BLaER1 treated with 17β-estradiol and CSF1 and Interleukin-3, amounts not matched to agents 10 nM and 100 nM (cell line): ENCODE measurements at regions not wholly inside any gene's neighbourhood (a gene's known extent, or its start where the extent isn't known, plus 50 kb on each side); places are given as distances from the start of the nearest gene placed in this dataset.
A peak's percentile ranks its signal among the peaks of the same experiment; 100 is the strongest.

Experiments used
- H3K27ac ChIP-seq, 11 experiments: shearing (Covaris generic); formaldehyde crosslinking; 2 replicates each; pipeline ENCODE4 v1.8.1; 2022
- H3K27me3 ChIP-seq, 11 experiments: shearing (Covaris generic); formaldehyde crosslinking; 2 replicates each; pipeline ENCODE4 v1.8.1; 2022
- H3K36me3 ChIP-seq, 11 experiments: shearing (Covaris generic); formaldehyde crosslinking; 2 replicates each; pipeline ENCODE4 v1.8.1; 2022
- H3K4me1 ChIP-seq, 10 experiments: shearing (Covaris generic); formaldehyde crosslinking; 2 replicates each; pipeline ENCODE4 v1.8.1; 2022
- H3K4me2 ChIP-seq, 11 experiments: shearing (Covaris generic); formaldehyde crosslinking; 2 replicates each; pipeline ENCODE4 v1.8.1; 2022
- H3K4me3 ChIP-seq, 10 experiments: shearing (Covaris generic); formaldehyde crosslinking; 2 replicates each; pipeline ENCODE4 v1.8.1; 2022
- H3K9ac ChIP-seq, 11 experiments: shearing (Covaris generic); formaldehyde crosslinking; 2 replicates each; pipeline ENCODE4 v1.8.1; 2022
- H3K9me3 ChIP-seq, 11 experiments: shearing (Covaris generic); formaldehyde crosslinking; replicated peaks in 1 of 11; 2 replicates each; pipeline ENCODE4 v1.8.1; 2022
- H4K20me1 ChIP-seq, 11 experiments: shearing (Covaris generic); formaldehyde crosslinking; 2 replicates each; pipeline ENCODE4 v1.8.1; 2022
- Cebpa-rat ChIP-seq, 11 experiments: shearing (Covaris generic); IDR thresholded peaks; 2 replicates each; pipeline ENCODE4 v1.8.1; 2022

DNA sequence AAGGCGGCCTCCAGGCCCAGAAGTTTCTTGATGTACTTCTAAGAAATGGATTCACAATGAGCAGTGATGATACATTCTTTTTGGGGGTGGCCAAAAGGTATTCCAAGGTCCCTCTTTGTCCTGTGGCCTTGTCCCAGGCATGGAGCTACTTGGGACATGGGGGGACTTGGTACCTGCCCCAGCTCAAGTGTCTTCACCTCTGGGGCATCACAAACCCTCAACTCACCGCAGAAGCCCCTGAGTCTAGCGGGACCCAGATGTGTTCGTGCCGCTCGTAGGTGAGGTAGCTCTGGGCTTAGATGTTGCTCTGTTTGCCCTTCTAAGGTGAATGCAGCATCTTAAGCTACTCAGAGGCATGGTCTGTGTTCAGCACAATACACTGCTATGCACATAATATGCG, 338.0 kb upstream of the IRX4 start:
- H3K4me1 ChIP-seq = no peaks in the 10 kb centered on the region
- no peak overlapping the region for H3K4me2 ChIP-seq
- no peak for TF ChIP-seq Cebpa-rat (IDR thresholded peaks at IDR 0.05)
- H3K36me3 ChIP-seq = no peaks in the 10 kb centered on the region
- no peaks in the 10 kb centered on the region for H3K27me3 ChIP-seq
- H3K9ac ChIP-seq = no peak overlapping the region
- H3K27ac ChIP-seq = no peak overlapping the region
- peaks cover 0 to 15% (median 11%) of the 10 kb centered on the region in 11 experiments; a peak in 15 of 22 replicates for H3K9me3 ChIP-seq
- H4K20me1 ChIP-seq = no peaks in the 10 kb centered on the region
- no peak overlapping the region for H3K4me3 ChIP-seq

DNA sequence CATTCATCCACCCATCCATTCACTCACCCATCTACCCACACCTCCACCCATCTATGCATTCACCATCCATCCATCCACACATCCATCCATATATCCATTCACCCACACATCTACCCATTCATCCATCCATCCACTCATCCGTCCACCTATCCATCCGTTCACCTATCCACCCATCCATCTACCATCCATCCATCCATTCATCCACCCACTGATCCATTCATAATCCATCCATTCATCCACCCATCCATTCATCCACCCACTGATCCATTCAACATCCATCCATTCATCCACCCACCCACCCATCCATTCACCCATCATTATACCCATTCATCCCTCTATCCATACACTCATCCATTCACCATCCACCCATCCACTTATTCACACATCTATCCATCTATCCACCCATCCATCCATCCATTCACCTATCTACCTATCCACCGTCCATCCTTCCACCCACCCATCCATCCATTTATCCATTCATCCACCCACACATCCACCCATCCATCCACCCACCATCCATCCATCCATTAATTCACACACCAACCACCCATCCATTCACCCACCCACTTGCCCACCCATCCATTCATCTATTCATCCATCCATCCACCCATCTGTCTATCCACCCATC, 336.5 kb upstream of the IRX4 start:
- Histone ChIP-seq H3K27me3 (no peaks in the 10 kb centered on the region), H3K27ac (no peak overlapping the region), H3K9ac (no peak overlapping the region), H3K4me1 (no peaks in the 10 kb centered on the region), H3K4me3 (no peak overlapping the region), H3K4me2 (no peak overlapping the region), H3K9me3 (peaks cover 0 to 15% (median 11%) of the 10 kb centered on the region in 11 experiments; a peak in 15 of 22 replicates), H3K36me3 (no peaks in the 10 kb centered on the region), H4K20me1 (no peaks in the 10 kb centered on the region; a peak in 1 of 22 replicates)
- no peak for TF ChIP-seq Cebpa-rat (IDR thresholded peaks at IDR 0.05)

- H3K9ac ChIP-seq = no peak overlapping the region
- no peak overlapping the region for H3K4me2 ChIP-seq
- no peaks in the 10 kb centered on the region for H3K27me3 ChIP-seq
- H3K4me3 ChIP-seq = no peak overlapping the region
- H3K9me3 ChIP-seq = peaks cover 0 to 15% (median 11%) of the 10 kb centered on the region in 11 experiments; a peak in 15 of 22 replicates
- no peak overlapping the region for H3K27ac ChIP-seq
- no peak for TF ChIP-seq Cebpa-rat (IDR thresholded peaks at IDR 0.05)
- H4K20me1 ChIP-seq = no peaks in the 10 kb centered on the region; a peak in 1 of 22 replicates
- H3K36me3 ChIP-seq = no peaks in the 10 kb centered on the region
- peaks cover 0 to 4% (median 0%) of the 10 kb centered on the region in 10 experiments; a peak in 4 of 20 replicates for H3K4me1 ChIP-seq
These were observed 334.5 kb upstream of the IRX4 start for GRCh38 chr5:2217219-2217618.

DNA sequence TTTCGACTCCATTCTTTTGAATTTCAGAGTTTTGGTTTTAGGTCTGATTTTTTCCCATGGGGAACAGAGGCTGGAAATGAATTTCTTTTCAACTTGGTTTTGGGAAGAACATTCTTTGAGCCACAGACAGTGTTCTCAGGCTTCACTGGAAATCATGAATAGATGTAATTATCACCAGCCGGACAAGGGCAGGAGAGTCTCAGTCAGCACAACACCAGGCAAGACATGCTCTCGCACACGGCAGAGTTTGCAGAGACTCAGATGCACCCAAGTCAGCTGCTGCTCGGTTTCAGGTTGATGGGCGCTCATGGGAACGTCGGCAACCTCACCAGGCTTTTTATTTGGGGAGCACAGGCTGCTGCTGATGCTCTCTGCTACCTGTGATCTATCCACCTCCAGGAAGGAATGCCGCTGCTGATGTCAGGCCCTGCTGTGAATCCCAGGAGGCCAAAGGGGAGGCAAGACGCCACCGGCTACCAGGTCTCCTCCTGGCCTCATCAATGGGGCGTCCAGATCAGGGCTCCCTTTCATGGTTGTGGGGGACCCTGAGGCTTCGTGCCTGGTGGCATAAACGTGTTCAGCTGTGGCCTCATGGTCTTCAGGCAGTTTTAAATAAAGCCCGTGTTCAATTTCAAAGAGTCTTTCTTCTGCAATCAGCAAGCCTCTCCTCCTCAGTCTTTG, 332.3 kb upstream of the IRX4 start:
- no peak overlapping the region for H3K27ac ChIP-seq
- no peak for TF ChIP-seq Cebpa-rat (IDR thresholded peaks at IDR 0.05)
- no peaks in the 10 kb centered on the region for H3K27me3 ChIP-seq
- H3K9me3 ChIP-seq = peaks cover 0 to 3% (median 0%) of the 10 kb centered on the region in 11 experiments; a peak in 1 of 22 replicates
- H3K9ac ChIP-seq = no peak overlapping the region
- 0 out of 22 replicates have a peak overlapping the region, but pooled peaks of 1 of the 11 experiments have one; percentile 21 for H3K4me2 ChIP-seq
- H3K36me3 ChIP-seq = no peaks in the 10 kb centered on the region
- peaks cover 0 to 10% (median 0%) of the 10 kb centered on the region in 10 experiments; a peak in 4 of 20 replicates for H3K4me1 ChIP-seq
- no peak overlapping the region for H3K4me3 ChIP-seq
- no peaks in the 10 kb centered on the region; a peak in 1 of 22 replicates for H4K20me1 ChIP-seq

GRCh38 chr5:2213121-2213730, 330.5 kb upstream of the IRX4 start:
- H3K27ac ChIP-seq = no peak overlapping the region
- no peaks in the 10 kb centered on the region for H3K27me3 ChIP-seq
- no peak overlapping the region for H3K4me3 ChIP-seq
- H3K4me1 ChIP-seq = peaks cover 0 to 10% (median 0%) of the 10 kb centered on the region in 10 experiments; a peak in 4 of 20 replicates
- H3K9ac ChIP-seq = no peak overlapping the region
- H4K20me1 ChIP-seq = no peaks in the 10 kb centered on the region; a peak in 1 of 22 replicates
- no peak for TF ChIP-seq Cebpa-rat (IDR thresholded peaks at IDR 0.05)
- H3K9me3 ChIP-seq = no peaks in the 10 kb centered on the region
- H3K4me2 ChIP-seq = no peak overlapping the region
- H3K36me3 ChIP-seq = no peaks in the 10 kb centered on the region

DNA sequence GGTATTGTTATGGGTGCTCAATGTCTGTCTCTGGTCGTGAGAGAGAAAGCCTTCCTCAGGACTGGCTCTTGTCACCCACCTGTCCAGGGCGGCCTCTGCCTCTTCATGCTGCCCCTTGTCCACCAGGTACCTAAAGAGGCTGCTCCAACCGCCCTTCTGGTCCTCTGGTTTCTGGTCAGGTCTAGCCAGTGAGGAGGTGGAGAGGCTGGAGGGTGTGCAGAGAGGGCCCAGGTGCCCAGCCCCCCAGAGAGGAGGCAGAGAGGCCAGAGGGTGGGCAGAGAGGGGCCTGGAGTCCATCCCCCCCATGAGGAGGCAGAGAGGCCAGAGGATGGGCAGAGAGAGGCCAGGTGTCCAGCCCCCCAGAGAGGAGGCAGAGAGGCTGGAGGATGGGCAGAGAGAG, 329.8 kb upstream of the IRX4 start:
- Histone ChIP-seq H3K36me3 (no peaks in the 10 kb centered on the region), H3K4me3 (no peak overlapping the region), H3K27me3 (no peaks in the 10 kb centered on the region), H4K20me1 (no peaks in the 10 kb centered on the region; a peak in 2 of 22 replicates), H3K9ac (no peak overlapping the region), H3K4me1 (peaks cover 0 to 10% (median 0%) of the 10 kb centered on the region in 10 experiments; a peak in 4 of 20 replicates), H3K27ac (no peak overlapping the region), H3K4me2 (0 out of 22 replicates have a peak overlapping the region, but pooled peaks of 2 of the 11 experiments have one; percentile 5 to 14), H3K9me3 (no peaks in the 10 kb centered on the region)
- no peak for TF ChIP-seq Cebpa-rat (IDR thresholded peaks at IDR 0.05)

DNA sequence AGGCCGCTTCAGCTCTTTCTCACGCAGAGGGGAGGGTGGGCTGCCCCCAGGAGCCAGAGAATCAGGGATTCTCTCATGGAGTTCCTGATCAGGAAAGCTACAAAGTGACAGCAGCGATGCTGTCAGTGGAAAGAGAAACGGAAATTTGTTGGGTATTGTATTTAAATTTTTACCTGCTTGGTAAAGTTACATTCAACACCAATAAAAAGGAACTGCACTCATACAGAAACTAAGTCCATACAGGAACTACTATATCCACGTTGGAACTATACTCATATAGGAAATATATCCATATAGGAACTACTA, 325.5 kb upstream of the IRX4 start:
- Histone ChIP-seq H3K4me1 (peaks cover 0 to 10% (median 0%) of the 10 kb centered on the region in 10 experiments; a peak in 4 of 20 replicates), H4K20me1 (no peaks in the 10 kb centered on the region; a peak in 1 of 22 replicates), H3K9me3 (no peaks in the 10 kb centered on the region), H3K9ac (no peak overlapping the region; a peak in 1 of 22 replicates), H3K27ac (no peak overlapping the region), H3K4me3 (no peak overlapping the region), H3K4me2 (peak overlapping the region in 8 of 11 experiments; percentile 16 to 56 (median 32); a peak in 7 of 22 replicates), H3K27me3 (no peaks in the 10 kb centered on the region), H3K36me3 (no peaks in the 10 kb centered on the region)
- TF ChIP-seq Cebpa-rat (IDR thresholded peaks at IDR 0.05) = no peak

GRCh38 chr5:2207416-2208238, 324.9 kb upstream of the IRX4 start:
- Histone ChIP-seq H3K27me3 (no peaks in the 10 kb centered on the region), H3K4me1 (peaks cover 0 to 10% (median 0%) of the 10 kb centered on the region in 10 experiments; a peak in 4 of 20 replicates), H4K20me1 (no peaks in the 10 kb centered on the region; a peak in 1 of 22 replicates), H3K27ac (no peak overlapping the region), H3K4me3 (no peak overlapping the region), H3K4me2 (peak overlapping the region in 8 of 11 experiments; percentile 16 to 56 (median 32); a peak in 7 of 22 replicates), H3K9me3 (no peaks in the 10 kb centered on the region), H3K36me3 (no peaks in the 10 kb centered on the region), H3K9ac (no peak overlapping the region; a peak in 1 of 22 replicates)
- no peak for TF ChIP-seq Cebpa-rat (IDR thresholded peaks at IDR 0.05)

DNA sequence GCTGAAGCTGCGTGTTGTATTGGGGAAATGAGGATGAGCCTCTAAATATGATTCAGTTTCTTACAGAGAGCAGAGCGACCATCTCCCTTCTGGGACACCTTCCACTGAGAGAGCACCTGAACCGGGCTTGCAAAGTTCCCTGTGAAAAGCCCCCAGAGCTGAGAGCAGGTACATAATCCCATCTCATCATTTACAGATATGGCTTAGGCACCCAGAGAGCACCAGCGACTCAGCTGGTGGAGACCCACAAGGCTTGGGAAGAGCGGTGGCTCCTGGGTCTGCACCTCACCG, 324.3 kb upstream of the IRX4 start:
- TF ChIP-seq Cebpa-rat (IDR thresholded peaks at IDR 0.05) = no peak
- peaks cover 0 to 6% (median 0%) of the 10 kb centered on the region in 10 experiments; a peak in 4 of 20 replicates for H3K4me1 ChIP-seq
- no peak overlapping the region for H3K4me2 ChIP-seq
- no peaks in the 10 kb centered on the region for H3K9me3 ChIP-seq
- no peaks in the 10 kb centered on the region for H3K36me3 ChIP-seq
- H3K4me3 ChIP-seq = no peak overlapping the region
- no peak overlapping the region for H3K27ac ChIP-seq
- no peaks in the 10 kb centered on the region for H3K27me3 ChIP-seq
- H4K20me1 ChIP-seq = no peaks in the 10 kb centered on the region; a peak in 1 of 22 replicates
- no peak overlapping the region for H3K9ac ChIP-seq
